Thyroid gland (tissue), 4 donors: ENCODE measurements at regions not wholly inside any gene's neighbourhood (a gene's known extent, or its start where the extent isn't known, plus 50 kb on each side); places are given as distances from the start of the nearest gene placed in this dataset.

Experiments
- POLR2A ChIP-seq, 2 donors: fragments of 450-650 bp; IDR thresholded peaks; one replicate each; pipeline ENCODE4 v1.6.1; 2017; ENCODE audit warnings: antibody characterized with exemption in 2 of 2, mild to moderate bottlenecking in 2 of 2, moderate library complexity in 1 of 2
- TF ChIP-seq, protein P1 (sequence below), 6 experiments: fragments of 200-600 bp in 3 of 6; fragments of 450-650 bp in 3 of 6; sonication (generic) in 3 of 6; IDR thresholded peaks; one replicate each; pipeline ENCODE4 v1.5.1; 2016 to 2019; ENCODE audit warnings: antibody characterized with exemption in 6 of 6, mild to moderate bottlenecking in 2 of 6, inconsistent platforms in 1 of 6, moderate library complexity in 1 of 6

DNA sequence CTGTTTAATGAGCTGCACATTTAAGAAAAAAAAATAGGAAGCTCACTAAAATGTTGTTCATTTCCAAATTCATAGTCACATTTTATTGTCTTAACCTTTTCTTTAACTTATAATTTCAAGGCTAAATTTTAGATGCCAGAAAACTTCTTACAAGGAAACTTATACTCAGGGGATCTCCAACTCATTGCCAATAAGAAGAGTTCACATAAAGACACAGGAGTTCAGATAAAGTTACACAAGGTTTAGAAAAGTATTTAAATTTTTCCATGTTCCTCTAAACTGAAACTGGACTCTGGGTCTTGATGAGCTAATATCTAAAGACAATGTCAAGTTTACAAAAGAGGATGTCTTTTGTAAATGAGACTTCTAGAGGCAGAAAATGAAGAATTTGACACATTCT is 190.7 kb upstream of the KCNJ16 start:
- TF ChIP-seq, protein P1, sequence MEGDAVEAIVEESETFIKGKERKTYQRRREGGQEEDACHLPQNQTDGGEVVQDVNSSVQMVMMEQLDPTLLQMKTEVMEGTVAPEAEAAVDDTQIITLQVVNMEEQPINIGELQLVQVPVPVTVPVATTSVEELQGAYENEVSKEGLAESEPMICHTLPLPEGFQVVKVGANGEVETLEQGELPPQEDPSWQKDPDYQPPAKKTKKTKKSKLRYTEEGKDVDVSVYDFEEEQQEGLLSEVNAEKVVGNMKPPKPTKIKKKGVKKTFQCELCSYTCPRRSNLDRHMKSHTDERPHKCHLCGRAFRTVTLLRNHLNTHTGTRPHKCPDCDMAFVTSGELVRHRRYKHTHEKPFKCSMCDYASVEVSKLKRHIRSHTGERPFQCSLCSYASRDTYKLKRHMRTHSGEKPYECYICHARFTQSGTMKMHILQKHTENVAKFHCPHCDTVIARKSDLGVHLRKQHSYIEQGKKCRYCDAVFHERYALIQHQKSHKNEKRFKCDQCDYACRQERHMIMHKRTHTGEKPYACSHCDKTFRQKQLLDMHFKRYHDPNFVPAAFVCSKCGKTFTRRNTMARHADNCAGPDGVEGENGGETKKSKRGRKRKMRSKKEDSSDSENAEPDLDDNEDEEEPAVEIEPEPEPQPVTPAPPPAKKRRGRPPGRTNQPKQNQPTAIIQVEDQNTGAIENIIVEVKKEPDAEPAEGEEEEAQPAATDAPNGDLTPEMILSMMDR (IDR thresholded peaks at IDR 0.05) = no peak
- TF ChIP-seq POLR2A (IDR thresholded peaks at IDR 0.05) = no peak
